Stimulated activated CD4-positive, alpha-beta T cell treated with anti-CD3 and anti-CD28 coated beads, Interleukin-12 subunit alpha, Interleukin-12 subunit beta, amount 100 ng/mL, for 4 hours (primary cell): ENCODE measurements at regions not wholly inside any gene's neighbourhood (a gene's known extent, or its start where the extent isn't known, plus 50 kb on each side); places are given as distances from the start of the nearest gene placed in this dataset.
"Not testable (repeated sequence)": the region's sequence is repeated elsewhere in the genome, so short reads cannot be mapped to it uniquely, and the experiment has no call there.

ENCODE experiments used
- DNase-seq: peaks from one replicate; pipeline ENCODE4 v3.0.0-alpha.2; 2020

GRCh38 chr21:43286196-43286595 is 117.4 kb downstream of the CRYAA start:
- DNase-seq, result no peak

DNA sequence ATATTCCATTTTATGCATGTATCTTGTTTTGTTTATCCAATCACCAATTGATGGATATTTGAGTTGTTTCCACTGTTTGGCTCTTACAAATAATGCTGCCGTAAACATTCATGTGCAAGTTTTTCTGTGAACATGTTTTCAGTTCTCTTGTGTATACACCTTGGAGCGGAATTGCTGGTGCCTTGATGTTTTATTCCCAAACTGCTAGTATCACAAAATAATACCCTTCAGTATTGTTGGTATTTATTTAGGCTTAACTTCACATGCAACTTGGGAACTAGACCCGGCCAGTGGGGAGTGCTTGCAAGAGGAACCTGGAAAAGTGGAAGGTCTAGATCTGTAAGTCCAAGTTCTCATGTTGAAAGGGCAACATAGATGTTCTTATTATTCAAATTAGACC is 115.9 kb downstream of the CRYAA start:
- DNase-seq, result no peak

DNA sequence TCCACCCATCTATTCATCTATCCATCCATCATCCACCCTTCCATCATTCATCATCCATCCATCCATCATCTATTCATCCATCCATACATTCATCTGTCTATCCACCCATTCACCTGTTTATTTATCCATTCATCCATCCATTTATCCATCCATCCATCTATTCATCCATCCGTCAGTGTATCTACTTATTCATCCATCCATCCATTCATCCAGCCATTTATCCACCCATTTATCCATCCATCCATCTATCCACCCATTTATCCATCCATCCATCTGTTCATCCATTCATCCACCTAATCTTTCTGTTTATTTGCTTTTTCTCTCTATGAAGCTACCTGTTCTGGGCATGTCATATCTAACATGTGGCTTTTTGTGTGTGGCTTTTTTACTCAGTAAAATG is 115.4 kb downstream of the CRYAA start:
- no peak for DNase-seq

DNA sequence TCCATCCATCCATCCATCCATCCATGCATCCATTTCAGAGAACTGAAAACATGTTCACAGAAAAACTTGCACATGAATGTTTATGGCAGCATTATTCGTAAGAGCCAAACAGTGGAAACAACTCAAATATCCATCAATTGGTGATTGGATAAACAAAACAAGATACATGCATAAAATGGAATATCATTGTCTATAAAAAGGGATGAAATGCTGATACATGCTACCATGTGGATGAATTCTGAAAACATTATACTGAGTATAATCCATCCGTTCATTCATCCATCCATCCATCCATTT is 115.1 kb downstream of the CRYAA start:
- not testable (repeated sequence) for DNase-seq

DNA sequence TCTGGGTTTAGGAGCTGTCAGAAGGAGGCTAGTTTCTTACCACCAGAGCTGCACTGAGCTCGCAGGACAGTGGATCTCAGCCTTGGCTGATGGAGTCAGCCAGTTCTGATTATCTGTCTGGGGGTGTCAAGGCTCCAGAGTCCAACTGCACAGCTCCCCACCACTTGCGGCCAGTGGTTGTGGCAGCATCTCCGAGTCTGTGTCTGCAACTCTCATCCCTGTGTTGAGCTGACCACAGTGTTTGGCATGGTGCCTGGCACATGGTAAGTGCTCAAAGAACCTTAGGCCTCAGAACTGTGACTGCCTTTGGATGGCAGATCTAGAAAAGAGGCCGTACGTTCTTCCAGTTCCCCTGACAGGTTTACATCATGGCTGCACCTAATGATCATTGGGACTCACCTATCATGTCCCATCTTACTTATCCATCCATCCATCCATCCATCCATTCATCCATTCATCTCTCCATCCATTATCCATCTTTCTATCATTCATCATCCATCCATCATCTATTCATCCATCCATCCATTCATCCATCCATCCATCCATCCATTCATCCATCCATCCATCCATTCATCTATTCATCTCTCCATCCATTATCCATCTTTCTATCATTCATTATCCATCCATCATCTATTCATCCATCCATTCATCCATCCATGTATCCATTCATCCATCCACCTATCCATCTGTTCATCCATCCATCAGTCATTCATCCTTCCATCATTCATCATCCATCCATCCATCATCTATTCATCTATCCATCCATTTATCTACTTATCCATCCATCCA is 114.5 kb downstream of the CRYAA start:
- DNase-seq, result no peak

DNA sequence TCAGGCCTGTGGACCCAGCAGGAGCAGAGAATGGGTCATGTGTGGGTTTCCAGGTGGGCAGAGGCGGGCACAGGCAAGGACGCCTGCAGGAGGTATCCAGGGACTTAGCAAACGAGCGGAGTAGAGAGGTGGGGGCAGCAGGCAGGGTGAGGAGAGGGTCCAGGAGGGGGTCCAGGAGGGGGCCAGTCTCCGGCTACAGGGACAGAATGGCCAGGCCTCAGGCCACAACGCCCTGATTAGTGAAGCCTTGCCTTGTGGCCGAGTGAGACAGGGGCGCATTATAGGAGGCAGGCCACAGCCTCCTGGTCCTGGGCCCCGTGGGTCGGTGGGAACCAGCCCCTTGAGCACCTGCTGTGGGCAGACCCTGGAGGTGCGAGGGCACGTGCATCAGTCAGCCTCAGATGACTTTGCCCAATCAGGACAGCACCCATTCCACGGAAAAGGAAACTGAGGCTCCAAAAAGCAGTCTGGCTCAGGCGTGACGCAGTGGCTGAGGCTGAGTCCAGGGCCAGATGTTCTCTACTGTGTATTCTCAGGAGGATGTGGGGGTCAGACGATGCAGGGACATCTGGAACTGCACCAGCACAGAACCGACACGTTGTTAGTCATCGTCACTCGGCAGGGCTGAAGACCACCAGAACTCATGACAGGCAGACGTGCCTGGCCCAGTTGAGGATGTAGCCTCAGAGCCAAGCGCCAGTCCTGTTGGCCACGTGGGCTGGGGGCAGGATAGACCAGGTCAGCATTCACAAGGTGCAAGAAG is 113.7 kb downstream of the CRYAA start:
- DNase-seq, result no peak

GRCh38 chr21:43281661-43282357 is 113.0 kb downstream of the CRYAA start:
- DNase-seq, result no peak

DNA sequence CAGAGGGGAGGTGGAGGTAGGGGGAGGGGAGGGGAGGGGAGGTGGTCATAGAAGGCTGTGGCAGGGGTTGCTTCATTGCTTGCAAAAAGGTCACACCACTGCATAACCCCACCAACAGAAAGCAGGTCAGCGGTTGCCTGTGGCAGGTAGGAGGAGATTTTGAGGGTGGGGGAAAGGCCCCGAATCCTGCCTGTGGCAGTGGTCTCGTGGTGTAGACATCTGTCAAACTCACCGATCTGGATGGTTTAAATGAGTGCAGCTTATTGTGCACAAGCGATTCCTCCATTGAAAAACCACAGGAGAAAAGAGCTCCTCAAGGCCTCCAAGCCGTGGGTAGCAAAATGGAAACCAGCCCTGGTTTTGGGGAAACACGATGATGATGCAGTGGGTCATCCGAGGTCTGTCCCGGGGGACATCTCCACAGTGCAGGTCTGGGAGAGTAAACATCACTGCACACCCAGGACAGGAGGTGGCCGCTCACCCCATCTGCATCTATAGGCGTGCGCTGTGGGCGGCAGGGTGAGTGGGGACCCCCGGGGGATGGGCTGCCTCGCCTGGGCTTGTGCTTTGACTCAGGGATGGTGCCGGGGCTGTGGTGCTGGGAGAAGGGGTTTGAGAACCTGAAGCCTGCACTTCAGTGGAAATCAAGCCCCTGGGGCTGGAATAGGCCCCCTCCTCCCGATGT is 112.3 kb downstream of the CRYAA start:
- DNase-seq, result no peak

DNA sequence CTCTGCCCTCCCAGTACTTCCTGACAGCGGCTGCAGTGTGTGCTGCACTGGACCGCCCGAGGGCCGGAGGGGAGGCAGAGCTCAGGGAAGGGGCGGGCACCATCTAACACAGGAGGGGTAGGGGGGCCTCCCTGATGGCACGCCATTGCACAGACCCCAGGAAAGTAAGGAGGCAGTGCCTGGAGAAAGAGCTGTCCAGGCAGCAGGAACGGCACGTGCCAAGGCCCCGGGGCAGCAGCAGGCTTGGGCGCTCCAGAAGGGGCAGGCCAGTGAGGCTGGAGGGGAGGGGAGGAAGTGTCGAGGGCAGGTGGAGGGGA is 110.7 kb downstream of the CRYAA start:
- no peak for DNase-seq

DNA sequence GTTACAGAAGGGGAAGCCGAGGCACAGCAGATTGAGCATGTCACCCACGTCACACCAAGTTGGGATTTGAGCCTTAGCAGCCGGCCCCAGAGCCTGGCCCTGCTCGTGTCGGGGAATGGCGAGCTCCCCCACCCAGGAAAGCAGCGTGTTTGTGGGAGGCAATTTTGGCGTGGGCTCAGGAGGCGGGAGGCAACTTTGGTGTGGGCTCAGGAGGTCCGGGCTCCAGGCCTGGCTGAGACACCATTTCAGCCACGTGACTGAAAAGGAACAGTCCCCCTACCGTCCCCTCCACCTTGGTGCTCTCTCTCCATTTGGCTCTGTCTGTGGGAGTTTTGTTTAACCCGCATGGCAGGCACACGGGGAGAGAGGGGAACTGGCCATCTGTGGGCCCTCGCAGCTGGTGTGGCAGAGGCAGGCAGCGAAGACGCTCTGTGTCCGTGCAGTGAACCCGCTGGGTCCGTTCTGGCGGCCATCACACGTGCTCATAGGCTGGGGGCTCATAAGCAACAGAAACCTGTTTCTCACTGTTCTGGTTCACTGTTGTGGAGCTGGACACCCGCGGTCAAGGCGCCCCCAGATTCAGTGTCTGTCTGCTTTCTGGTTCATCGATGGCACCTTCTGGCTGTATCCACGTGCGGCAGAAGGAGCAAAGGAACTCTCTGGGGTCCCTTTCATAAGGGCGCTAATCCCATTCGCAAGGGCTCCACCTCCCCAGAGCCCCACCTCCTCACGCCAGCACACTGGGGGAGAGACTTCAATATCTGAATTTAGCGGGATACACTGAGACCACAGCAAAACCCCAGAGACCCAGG is 110.2 kb downstream of the CRYAA start:
- no peak for DNase-seq

- no peak for DNase-seq
These were observed 109.6 kb downstream of the CRYAA start for GRCh38 chr21:43278359-43278758.

GRCh38 chr21:43277481-43278351 is 108.9 kb downstream of the CRYAA start:
- no peak for DNase-seq

DNA sequence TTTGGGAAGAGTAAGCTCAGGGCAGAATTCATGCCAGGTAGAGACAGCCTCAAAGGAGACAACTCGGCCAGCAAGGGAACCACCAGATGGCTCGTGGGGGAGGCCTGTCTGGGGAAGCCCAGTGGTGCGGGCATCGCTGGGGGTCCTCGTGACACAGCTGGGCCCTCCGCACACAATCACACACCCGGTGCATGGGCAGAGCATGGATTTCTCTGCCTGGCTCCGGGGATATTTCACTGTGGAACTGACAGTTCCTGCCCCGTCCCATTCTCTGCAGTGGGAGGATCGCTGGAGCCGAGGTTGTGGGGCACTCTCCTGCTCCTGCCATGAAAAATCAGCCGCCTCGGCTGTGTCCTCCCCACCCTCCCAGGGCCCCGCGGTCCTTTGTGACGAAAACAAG is 108.0 kb downstream of the CRYAA start:
- no peak for DNase-seq

GRCh38 chr21:43275421-43276211 is 106.8 kb downstream of the CRYAA start:
- DNase-seq, result no peak

- no peak for DNase-seq
These were observed 106.1 kb downstream of the CRYAA start for GRCh38 chr21:43274946-43275310.

DNA sequence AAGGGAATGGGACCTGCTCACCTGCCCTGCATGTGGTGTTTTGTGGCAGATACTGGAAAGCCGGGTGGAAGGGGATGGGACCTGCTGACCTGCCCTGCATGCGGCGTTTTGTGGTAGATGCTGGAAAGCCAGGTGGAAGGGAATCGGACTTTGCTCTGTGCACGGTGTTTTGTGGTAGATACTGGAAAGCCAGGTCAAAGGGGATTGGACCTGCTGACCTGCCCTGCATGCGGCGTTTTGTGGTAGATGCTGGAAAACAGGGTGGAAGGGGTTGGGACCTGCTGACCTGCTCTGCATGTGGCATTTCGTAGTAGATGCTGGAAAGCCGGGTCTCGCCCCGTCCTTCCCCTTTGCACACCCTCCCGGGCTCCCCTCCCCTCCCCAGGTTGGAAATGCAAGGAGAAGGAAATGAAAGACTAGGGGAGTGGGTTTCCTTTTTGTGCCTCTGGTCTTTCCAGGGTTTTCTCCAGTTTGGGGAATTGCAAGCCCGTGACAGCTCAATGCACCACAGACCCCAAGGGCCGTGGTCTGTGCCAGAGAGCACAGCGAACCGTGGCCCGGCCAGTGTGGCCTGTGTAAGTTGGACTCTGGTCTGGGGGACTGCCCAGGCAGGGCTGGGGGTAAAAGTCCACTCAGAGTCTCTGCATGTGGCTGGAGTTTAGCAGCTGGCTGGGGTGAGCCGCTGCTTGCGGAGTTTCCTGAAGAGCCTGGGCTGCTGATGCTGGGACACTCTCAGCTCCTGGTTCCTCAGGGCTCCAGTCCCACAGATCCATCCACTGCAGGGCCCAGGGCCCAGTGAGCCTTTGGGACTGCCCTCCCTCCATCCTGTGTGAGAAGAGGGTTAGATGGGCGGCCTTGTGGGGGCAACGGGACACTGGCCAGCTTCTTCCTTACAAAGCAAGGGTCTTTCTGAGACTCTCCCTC is 105.5 kb downstream of the CRYAA start:
- DNase-seq, result no peak

DNA sequence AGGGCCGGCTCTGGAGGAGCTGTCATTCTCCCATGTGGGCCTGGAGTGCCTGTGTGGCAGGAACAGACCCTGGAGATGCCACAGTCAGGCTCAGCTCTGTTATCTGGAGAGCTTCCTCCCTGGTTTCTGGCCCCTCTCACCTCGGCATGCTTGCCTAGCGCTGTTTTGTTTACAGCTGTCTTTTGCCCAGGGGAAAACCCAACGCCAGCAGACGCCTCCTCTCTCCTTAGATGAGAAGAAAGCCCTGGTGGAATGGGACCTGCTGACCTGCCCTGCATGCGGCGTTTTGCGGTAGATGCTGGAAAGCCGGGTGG is 104.9 kb downstream of the CRYAA start:
- no peak for DNase-seq

- DNase-seq, result no peak
These were observed 104.4 kb downstream of the CRYAA start for GRCh38 chr21:43273016-43273707.

DNA sequence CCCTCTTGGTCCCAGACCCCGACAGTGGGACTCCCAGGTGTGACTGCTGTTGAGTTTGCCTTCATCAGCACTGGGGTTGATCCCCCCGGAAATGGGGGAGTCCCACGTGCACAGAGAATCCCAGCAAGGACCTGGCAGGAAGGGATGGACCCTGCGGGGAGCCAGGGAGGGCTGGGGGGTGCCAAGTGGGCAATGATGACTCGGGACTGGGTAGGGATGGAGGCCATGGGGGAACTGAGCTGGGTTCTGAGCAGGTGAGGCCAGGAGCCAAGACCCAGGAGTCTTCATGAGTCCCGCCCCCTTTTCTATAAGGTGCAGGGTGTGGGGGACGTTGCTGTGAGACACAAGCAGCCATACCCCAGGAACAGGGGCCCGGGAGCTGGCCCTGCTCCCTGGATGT is 103.8 kb downstream of the CRYAA start:
- DNase-seq, result no peak
